DND-41 (cell line): ENCODE measurements at regions not wholly inside any gene's neighbourhood (a gene's known extent, or its start where the extent isn't known, plus 50 kb on each side); places are given as distances from the start of the nearest gene placed in this dataset.

Source experiments
- ATAC-seq: fragments of 200-7000 bp; cut with Tn5 transposase; 3 replicates; pipeline ENCODE4 v1.9.1; 2021; ENCODE audit warnings: low read depth; ENCODE audit not compliant: insufficient read depth
- DNase-seq: peaks from one replicate; pipeline ENCODE4 v3.0.0-alpha.2; 2020
- H2AFZ ChIP-seq: 2 replicates; pipeline ENCODE4 v1.6.0; 2012; ENCODE audit warnings: low read depth, low read length
- H3K27ac ChIP-seq: 2 replicates; pipeline ENCODE4 v1.5.1; 2012; ENCODE audit warnings: low read length, inconsistent platforms
- H3K27me3 ChIP-seq: fragments of 200-600 bp; sonication (generic); 2 replicates; pipeline ENCODE4 v1.6.0; 2012; ENCODE audit warnings: low read length, mild to moderate bottlenecking, inconsistent platforms; ENCODE audit not compliant: insufficient read depth, poor library complexity
- H3K36me3 ChIP-seq: 2 replicates; pipeline ENCODE4 v1.5.1; 2012; ENCODE audit warnings: low read length, inconsistent platforms; ENCODE audit not compliant: insufficient read depth
- H3K4me1 ChIP-seq: 2 replicates; pipeline ENCODE4 v1.5.1; 2012; ENCODE audit warnings: mild to moderate bottlenecking, low read length; ENCODE audit not compliant: insufficient read depth
- H3K4me2 ChIP-seq: 2 replicates; pipeline ENCODE4 v1.6.0; 2012; ENCODE audit warnings: mild to moderate bottlenecking, moderate library complexity, low read length, inconsistent platforms; ENCODE audit not compliant: insufficient read depth
- H3K4me3 ChIP-seq, 2 experiments: fragments of 200-600 bp in 1 of 2; shearing (Covaris generic) in 1 of 2; 2 replicates each; pipeline ENCODE4 v1.5.1; 2012 to 2016; ENCODE audit warnings: inconsistent platforms in 2 of 2, low read length in 2 of 2, mild to moderate bottlenecking in 2 of 2, low read depth in 1 of 2, moderate library complexity in 1 of 2
- H3K79me2 ChIP-seq: 2 replicates; pipeline ENCODE4 v1.6.0; 2012; ENCODE audit warnings: low read length, inconsistent platforms; ENCODE audit not compliant: insufficient read depth
- H3K9ac ChIP-seq: 2 replicates; pipeline ENCODE4 v1.6.0; 2012; ENCODE audit warnings: low read depth, mild to moderate bottlenecking, inconsistent platforms, low read length, moderate library complexity
- H3K9me3 ChIP-seq: 2 replicates; pipeline ENCODE4 v1.5.1; 2012; ENCODE audit warnings: low read length, moderate library complexity, mild to moderate bottlenecking, inconsistent platforms; ENCODE audit not compliant: insufficient read depth, severe bottlenecking
- H4K20me1 ChIP-seq: 2 replicates; pipeline ENCODE4 v1.6.0; 2012; ENCODE audit warnings: low read length; ENCODE audit not compliant: insufficient read depth
- CTCF ChIP-seq: IDR thresholded peaks from 2 replicates; pipeline ENCODE4 v1.5.1; 2012; ENCODE audit warnings: borderline replicate concordance, low read length, moderate library complexity, mild to moderate bottlenecking; ENCODE audit not compliant: poor library complexity, severe bottlenecking; ENCODE audit errors: extremely low read depth
- EZH2 ChIP-seq: IDR thresholded peaks from 3 replicates; pipeline ENCODE4 v1.6.1; 2012; ENCODE audit warnings: borderline replicate concordance, low read depth, mild to moderate bottlenecking, moderate library complexity, low read length, inconsistent platforms; ENCODE audit not compliant: severe bottlenecking

DNA sequence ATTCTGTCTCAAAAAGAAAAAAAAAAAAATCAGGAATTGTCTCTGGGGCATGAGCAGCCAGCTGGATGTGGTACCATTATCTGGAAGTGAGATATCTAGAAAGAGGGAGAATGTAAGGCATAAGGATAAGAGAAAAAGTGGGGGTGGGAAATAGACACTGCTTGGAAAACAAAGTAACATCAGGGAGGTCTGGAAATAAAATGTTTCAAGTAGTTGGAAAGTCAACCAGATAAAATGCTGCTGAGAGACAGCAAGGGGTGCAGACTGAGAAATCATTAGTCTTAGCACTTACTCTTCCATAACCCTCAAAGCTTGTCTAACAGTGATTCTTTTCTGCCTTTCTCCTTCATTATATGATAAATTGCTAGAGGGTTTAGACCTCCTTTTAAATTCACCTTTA, 159.7 kb upstream of the TBL1XR1 start:
- no peaks in the 10 kb centered on the region for H3K79me2 ChIP-seq
- H3K4me3 ChIP-seq = no peak overlapping the region
- H3K9me3 ChIP-seq = no peaks in the 10 kb centered on the region
- H3K36me3 ChIP-seq = no peaks in the 10 kb centered on the region
- H3K4me1 ChIP-seq = peaks cover 45% of the 10 kb centered on the region
- no peaks in the 10 kb centered on the region for H3K27me3 ChIP-seq
- TF ChIP-seq CTCF (no peak), EZH2 (no peak)
- H3K27ac ChIP-seq = peak overlapping the region; percentile 15; the same call in 1 of the 2 replicates
- no peaks in the 10 kb centered on the region for H4K20me1 ChIP-seq
- ATAC-seq (no peak), DNase-seq (no peak)
- no peak overlapping the region for H3K9ac ChIP-seq
- H2AFZ ChIP-seq = no peak overlapping the region
- H3K4me2 ChIP-seq = no peak overlapping the region

GRCh38 chr3:177357352-177358090, 160.2 kb upstream of the TBL1XR1 start:
- Histone ChIP-seq H3K4me2 (no peak overlapping the region), H3K27ac (peak overlapping the region; percentile 15; the same call in 1 of the 2 replicates), H4K20me1 (no peaks in the 10 kb centered on the region), H3K9me3 (no peaks in the 10 kb centered on the region), H3K27me3 (no peaks in the 10 kb centered on the region), H3K4me3 (no peak overlapping the region), H3K4me1 (peaks cover 45% of the 10 kb centered on the region), H3K79me2 (no peaks in the 10 kb centered on the region), H3K9ac (no peak overlapping the region), H3K36me3 (no peaks in the 10 kb centered on the region), H2AFZ (no peak overlapping the region)
- ATAC-seq (no peak), DNase-seq (no peak)
- TF ChIP-seq EZH2 (no peak), CTCF (no peak)

DNA sequence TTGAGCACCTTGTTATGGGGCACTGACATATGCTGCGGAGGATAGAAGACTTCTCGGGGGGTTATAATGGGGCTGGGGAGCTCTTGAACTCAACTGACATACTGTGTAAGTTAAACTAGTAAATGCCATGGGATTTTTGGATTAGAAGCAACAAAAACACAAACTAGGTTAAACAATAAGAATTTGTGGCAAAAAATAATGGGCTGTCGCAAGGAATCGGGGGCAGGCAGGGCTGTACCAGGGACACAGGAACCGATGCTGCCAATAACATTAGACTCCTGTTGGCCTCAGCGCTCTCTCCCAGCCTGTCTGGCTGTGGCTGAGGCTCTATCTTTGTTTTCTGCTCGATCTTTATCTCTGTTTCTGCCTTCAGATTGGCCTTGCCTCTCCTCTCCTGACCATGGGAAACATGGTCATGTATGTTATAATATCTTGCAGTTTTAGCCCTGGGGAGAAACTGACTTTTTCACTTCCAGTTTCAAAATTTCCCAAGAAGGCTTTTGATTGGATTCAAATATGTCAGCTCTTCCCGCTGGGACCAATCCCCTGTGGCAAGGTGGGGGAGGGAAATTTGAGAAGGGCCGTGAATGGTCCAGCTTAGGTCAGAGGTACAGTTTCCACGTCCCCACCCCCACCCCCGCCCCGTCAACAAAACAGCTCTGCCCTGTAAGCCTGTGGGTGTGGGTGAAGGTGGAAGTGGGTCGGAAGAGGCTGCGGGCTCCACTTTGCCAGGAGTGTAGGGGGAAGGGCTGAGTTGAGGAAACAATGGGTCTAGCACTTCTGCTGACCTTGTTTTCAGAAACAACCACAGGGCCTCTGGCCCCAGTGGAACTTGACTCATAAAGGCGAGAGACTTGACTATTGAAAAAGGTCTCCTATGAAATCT, 161.1 kb upstream of the TBL1XR1 start:
- Histone ChIP-seq H3K36me3 (no peaks in the 10 kb centered on the region), H3K4me3 (no peak overlapping the region), H3K27ac (peak overlapping the region; percentile 98), H3K9ac (peak overlapping the region; percentile 59; the same call in 1 of the 2 replicates), H3K27me3 (no peaks in the 10 kb centered on the region), H3K9me3 (no peaks in the 10 kb centered on the region), H4K20me1 (no peaks in the 10 kb centered on the region), H3K79me2 (no peaks in the 10 kb centered on the region), H3K4me1 (peaks cover 45% of the 10 kb centered on the region), H2AFZ (0 out of 2 replicates have a peak overlapping the region, but pooled peaks have one; percentile 2), H3K4me2 (no peak overlapping the region)
- ATAC-seq (no peak), DNase-seq (no peak)
- no peak for TF ChIP-seq CTCF
- no peak for TF ChIP-seq EZH2
